HEK293T (cell line): ENCODE measurements at regions not wholly inside any gene's neighbourhood (a gene's known extent, or its start where the extent isn't known, plus 50 kb on each side); places are given as distances from the start of the nearest gene placed in this dataset.

Experiments used
- ARNT ChIP-seq: fragments of 450-650 bp; IDR thresholded peaks from 2 replicates; pipeline ENCODE4 v1.6.1; 2017; ENCODE audit warnings: mild to moderate bottlenecking
- BHLHE40 ChIP-seq: fragments of 450-650 bp; IDR thresholded peaks from 2 replicates; pipeline ENCODE4 v1.6.1; 2016; ENCODE audit warnings: mild to moderate bottlenecking, moderate library complexity, borderline replicate concordance
- CTBP1 ChIP-seq: fragments of 450-650 bp; IDR thresholded peaks from 2 replicates; pipeline ENCODE4 v1.6.1; 2016; ENCODE audit warnings: borderline replicate concordance
- FOXA1 ChIP-seq: fragments of 450-650 bp; IDR thresholded peaks from 2 replicates; pipeline ENCODE4 v1.6.1; 2016; ENCODE audit warnings: mild to moderate bottlenecking
- FOXM1 ChIP-seq: fragments of 450-650 bp; IDR thresholded peaks from 2 replicates; pipeline ENCODE4 v1.6.1; 2017; ENCODE audit warnings: mild to moderate bottlenecking, borderline replicate concordance
- HDGF ChIP-seq: fragments of 450-650 bp; IDR thresholded peaks from 2 replicates; pipeline ENCODE4 v1.6.1; 2017; ENCODE audit warnings: antibody characterized with exemption, borderline replicate concordance
- LEF1 ChIP-seq: fragments of 450-650 bp; IDR thresholded peaks from 2 replicates; pipeline ENCODE4 v1.6.1; 2017; ENCODE audit warnings: mild to moderate bottlenecking, borderline replicate concordance
- SP1 ChIP-seq: fragments of 450-650 bp; IDR thresholded peaks from 2 replicates; pipeline ENCODE4 v1.6.1; 2017
- SUZ12 ChIP-seq: fragments of 450-650 bp; IDR thresholded peaks from 2 replicates; pipeline ENCODE4 v1.6.1; 2016; ENCODE audit warnings: mild to moderate bottlenecking
- TARDBP ChIP-seq: fragments of 450-650 bp; IDR thresholded peaks from 2 replicates; pipeline ENCODE4 v1.6.1; 2016
- TF ChIP-seq, protein P1 (sequence below): fragments of 450-650 bp; IDR thresholded peaks from 2 replicates; pipeline ENCODE4 v1.6.1; 2016

DNA sequence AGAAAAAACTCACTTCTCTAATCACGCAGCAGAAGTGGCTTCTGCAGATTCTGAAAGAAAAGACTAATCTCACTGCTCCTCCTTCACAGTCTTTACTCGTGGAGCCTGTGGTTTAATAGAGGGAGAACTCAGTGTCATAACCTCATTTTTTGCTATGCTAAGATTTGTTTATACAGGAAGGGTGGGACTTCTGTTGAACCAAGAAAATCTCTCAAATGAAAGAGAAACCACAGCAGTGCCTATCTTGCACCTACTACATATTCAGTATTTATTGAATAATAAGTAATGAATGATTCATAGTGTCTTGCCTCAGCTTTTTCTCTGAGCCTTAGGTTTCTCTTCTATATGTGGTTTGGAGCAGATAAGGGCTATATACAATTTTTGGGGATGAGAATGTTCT lies 136.1 kb upstream of the DMAC1 start:
- TF ChIP-seq HDGF (no peak), FOXM1 (no peak), FOXA1 (no peak), LEF1 (no peak), SUZ12 (no peak), TARDBP (no peak), SP1 (no peak), CTBP1 (no peak), BHLHE40 (no peak), ARNT (no peak)
- TF ChIP-seq, protein P1, sequence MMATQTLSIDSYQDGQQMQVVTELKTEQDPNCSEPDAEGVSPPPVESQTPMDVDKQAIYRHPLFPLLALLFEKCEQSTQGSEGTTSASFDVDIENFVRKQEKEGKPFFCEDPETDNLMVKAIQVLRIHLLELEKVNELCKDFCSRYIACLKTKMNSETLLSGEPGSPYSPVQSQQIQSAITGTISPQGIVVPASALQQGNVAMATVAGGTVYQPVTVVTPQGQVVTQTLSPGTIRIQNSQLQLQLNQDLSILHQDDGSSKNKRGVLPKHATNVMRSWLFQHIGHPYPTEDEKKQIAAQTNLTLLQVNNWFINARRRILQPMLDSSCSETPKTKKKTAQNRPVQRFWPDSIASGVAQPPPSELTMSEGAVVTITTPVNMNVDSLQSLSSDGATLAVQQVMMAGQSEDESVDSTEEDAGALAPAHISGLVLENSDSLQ: no peak
